Body of pancreas (tissue), 4 donors: ENCODE measurements at regions not wholly inside any gene's neighbourhood (a gene's known extent, or its start where the extent isn't known, plus 50 kb on each side); places are given as distances from the start of the nearest gene placed in this dataset.

Source experiments
- ATAC-seq: fragments of 150-250 bp; one replicate; pipeline ENCODE4 v1.9.1; 2016
- DNase-seq, 4 donors: peaks; one replicate each; pipeline ENCODE4 v3.0.0-alpha.2; 2019
- H3K27ac ChIP-seq, 4 donors: fragments of 200-600 bp; sonication (generic); 1 replicate in 3 of 4; 2 replicates in 1 of 4; pipeline versions ENCODE4 v1.5.1 to v1.6.1; 2016 to 2019; ENCODE audit warnings: mild to moderate bottlenecking in 1 of 4, mixed read lengths in 1 of 4, moderate library complexity in 1 of 4
- H3K27me3 ChIP-seq, 2 donors: fragments of 200-600 bp; sonication (generic); one replicate each; pipeline ENCODE4 v1.6.0; 2016; ENCODE audit warnings: mild to moderate bottlenecking in 1 of 2
- H3K36me3 ChIP-seq, 2 donors: fragments of 200-600 bp; sonication (generic); replicated peaks in 1 of 2; 2 replicates each; pipeline ENCODE4 v1.5.1; 2016; ENCODE audit warnings: low read depth in 2 of 2; ENCODE audit not compliant: insufficient read depth in 1 of 2
- H3K4me1 ChIP-seq: fragments of 200-600 bp; sonication (generic); one replicate; pipeline ENCODE4 v1.6.0; 2016
- H3K4me3 ChIP-seq, 2 donors: fragments of 200-600 bp; sonication (generic); 1 replicate in 1 of 2; 2 replicates in 1 of 2; pipeline ENCODE4 v1.5.1; 2016 to 2019
- H3K9me3 ChIP-seq, 3 donors: fragments of 200-600 bp; sonication (generic); 1 replicate in 2 of 3; 2 replicates in 1 of 3; pipeline ENCODE4 v1.5.1; 2016
- POLR2A ChIP-seq, 3 donors: fragments of 450-650 bp; IDR thresholded peaks; one replicate each; pipeline ENCODE4 v1.6.1; 2016; ENCODE audit warnings: antibody characterized with exemption in 3 of 3, mild to moderate bottlenecking in 2 of 3
- whole genome bisulfite sequencing, 2 donors: methylation state at CpG; one replicate each; pipeline ENCODE4 v1.1.5; 2017; 5-methylcytosine and 5-hydroxymethylcytosine counted together
- intact Hi-C: fragments of 100-400 bp; cut with DNase I; formaldehyde crosslinking; loops from one replicate; pipeline ENCODE4 v1.15.1; 2023
- TF ChIP-seq, protein P1 (sequence below), 7 experiments: fragments of 450-650 bp in 4 of 7; fragments of 200-600 bp in 3 of 7; sonication (generic) in 3 of 7; IDR thresholded peaks; one replicate each; pipeline ENCODE4 v1.5.1; 2016 to 2019; ENCODE audit warnings: antibody characterized with exemption in 7 of 7

DNA sequence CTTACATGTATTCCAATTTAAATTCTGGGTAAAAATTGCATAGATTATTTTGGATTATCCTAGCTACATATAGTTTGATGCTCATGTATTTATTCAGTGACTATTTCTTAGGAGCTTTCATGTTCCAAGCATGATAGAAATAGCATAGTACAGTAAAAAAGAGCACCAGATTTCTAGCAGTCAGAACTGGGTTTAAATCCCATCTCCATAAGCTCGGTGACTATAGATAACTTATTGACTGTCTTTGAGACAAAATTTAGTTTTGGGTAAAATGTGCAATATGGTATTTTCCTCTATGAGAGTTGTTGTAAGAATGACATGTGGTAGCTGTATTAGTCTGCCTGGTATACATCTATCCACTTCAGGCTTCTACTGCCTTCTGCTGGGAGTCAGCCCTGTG lies 889.6 kb downstream of the DTWD2 start:
- Histone ChIP-seq H3K27ac (no peak overlapping the region), H3K9me3 (no peaks in the 10 kb centered on the region), H3K27me3 (no peaks in the 10 kb centered on the region), H3K4me3 (no peak overlapping the region), H3K4me1 (no peaks in the 10 kb centered on the region), H3K36me3 (no peaks in the 10 kb centered on the region)
- no peak for ATAC-seq
- TF ChIP-seq, protein P1, sequence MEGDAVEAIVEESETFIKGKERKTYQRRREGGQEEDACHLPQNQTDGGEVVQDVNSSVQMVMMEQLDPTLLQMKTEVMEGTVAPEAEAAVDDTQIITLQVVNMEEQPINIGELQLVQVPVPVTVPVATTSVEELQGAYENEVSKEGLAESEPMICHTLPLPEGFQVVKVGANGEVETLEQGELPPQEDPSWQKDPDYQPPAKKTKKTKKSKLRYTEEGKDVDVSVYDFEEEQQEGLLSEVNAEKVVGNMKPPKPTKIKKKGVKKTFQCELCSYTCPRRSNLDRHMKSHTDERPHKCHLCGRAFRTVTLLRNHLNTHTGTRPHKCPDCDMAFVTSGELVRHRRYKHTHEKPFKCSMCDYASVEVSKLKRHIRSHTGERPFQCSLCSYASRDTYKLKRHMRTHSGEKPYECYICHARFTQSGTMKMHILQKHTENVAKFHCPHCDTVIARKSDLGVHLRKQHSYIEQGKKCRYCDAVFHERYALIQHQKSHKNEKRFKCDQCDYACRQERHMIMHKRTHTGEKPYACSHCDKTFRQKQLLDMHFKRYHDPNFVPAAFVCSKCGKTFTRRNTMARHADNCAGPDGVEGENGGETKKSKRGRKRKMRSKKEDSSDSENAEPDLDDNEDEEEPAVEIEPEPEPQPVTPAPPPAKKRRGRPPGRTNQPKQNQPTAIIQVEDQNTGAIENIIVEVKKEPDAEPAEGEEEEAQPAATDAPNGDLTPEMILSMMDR (IDR thresholded peaks at IDR 0.05): no peak
- no peak for TF ChIP-seq POLR2A (IDR thresholded peaks at IDR 0.05)
- intact Hi-C loops: no loop called here
- DNase-seq: no peak
- 83 to 90% methylated on average over 1 of the region's 1 CpG for WGBS, 2 donors

DNA sequence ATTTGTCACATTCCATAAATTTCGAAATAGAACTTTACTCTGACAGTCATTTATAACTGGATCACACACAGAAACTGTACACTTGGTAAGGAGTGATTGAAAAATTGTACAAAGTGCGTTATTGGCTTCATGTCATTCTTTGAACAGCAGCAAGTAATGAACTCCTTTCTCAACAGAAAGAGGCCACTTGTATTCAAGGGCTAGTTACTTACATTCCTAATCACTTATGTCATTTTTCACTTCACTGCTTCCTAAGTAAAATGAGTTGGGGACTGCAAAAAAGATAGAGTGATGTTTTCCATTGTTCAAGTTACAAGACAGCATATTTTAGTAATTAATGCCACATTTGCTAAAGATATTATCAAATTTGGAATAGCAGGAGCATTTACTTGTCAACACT lies 893.2 kb downstream of the DTWD2 start:
- ATAC-seq (no peak), DNase-seq (no peak)
- H3K4me1 ChIP-seq: no peaks in the 10 kb centered on the region
- H3K4me3 ChIP-seq: no peak overlapping the region
- no peaks in the 10 kb centered on the region for H3K36me3 ChIP-seq
- H3K9me3 ChIP-seq: no peaks in the 10 kb centered on the region
- no peaks in the 10 kb centered on the region for H3K27me3 ChIP-seq
- 14 to 23% methylated on average over 2 of the region's 2 CpGs for WGBS, 2 donors
- TF ChIP-seq, protein P1 (IDR thresholded peaks at IDR 0.05): no peak
- TF ChIP-seq POLR2A (IDR thresholded peaks at IDR 0.05): no peak
- H3K27ac ChIP-seq: no peak overlapping the region
- intact Hi-C loops: no loop called here

DNA sequence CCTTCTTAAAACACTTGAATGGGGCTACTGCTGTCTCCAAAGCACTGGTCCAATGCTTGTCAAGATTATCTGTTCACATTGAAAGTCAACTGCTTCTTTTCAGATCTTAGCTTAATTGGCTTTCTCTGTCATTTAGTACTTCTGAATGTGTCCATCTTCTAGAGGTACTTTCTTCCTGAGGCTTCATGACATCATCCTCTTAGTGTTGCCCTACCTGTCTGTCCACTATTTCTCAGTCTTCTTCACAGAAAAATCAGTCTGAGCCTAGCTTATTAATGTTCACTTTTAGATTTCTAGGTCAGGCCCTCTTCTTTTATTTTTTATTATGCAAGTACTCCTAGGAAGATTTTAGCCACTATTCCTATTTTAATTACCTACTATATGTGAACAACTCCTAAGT lies 899.9 kb downstream of the DTWD2 start:
- ATAC-seq (no peak), DNase-seq (no peak)
- intact Hi-C loops: no loop called here
- no peaks in the 10 kb centered on the region for H3K4me1 ChIP-seq
- H3K36me3 ChIP-seq: no peaks in the 10 kb centered on the region
- TF ChIP-seq, protein P1 (IDR thresholded peaks at IDR 0.05): no peak
- no peak for TF ChIP-seq POLR2A (IDR thresholded peaks at IDR 0.05)
- no peaks in the 10 kb centered on the region for H3K27me3 ChIP-seq
- no peak overlapping the region for H3K4me3 ChIP-seq
- H3K27ac ChIP-seq: no peak overlapping the region
- H3K9me3 ChIP-seq: no peaks in the 10 kb centered on the region

DNA sequence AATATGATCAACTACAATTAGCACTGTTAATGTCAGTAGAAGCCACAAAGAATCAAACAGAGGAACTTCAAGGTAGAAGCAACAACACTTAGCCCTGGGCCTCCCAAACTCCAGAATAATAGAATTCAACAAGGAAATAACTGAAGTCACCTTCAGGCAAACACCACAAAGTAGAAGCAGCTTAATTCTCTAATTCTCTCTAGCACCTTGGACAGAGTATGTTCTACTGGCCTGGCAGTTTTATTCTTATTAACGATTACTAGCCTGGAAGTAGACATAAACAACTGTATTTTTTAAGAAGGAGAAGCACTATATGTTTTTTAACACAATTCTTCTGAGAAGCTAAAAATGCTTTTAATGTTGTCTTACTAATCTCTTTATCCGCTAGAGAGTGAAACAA lies 911.9 kb downstream of the DTWD2 start:
- Histone ChIP-seq H3K27me3 (no peaks in the 10 kb centered on the region), H3K9me3 (no peaks in the 10 kb centered on the region), H3K4me1 (no peaks in the 10 kb centered on the region), H3K4me3 (no peak overlapping the region), H3K36me3 (no peaks in the 10 kb centered on the region), H3K27ac (no peak overlapping the region)
- no peak for TF ChIP-seq POLR2A (IDR thresholded peaks at IDR 0.05)
- TF ChIP-seq, protein P1 (IDR thresholded peaks at IDR 0.05): no peak
- intact Hi-C loops: no loop called here
- DNase-seq (no peak), ATAC-seq (no peak)
- WGBS, 2 donors: 30 to 41% methylated on average over 2 of the region's 2 CpGs

DNA sequence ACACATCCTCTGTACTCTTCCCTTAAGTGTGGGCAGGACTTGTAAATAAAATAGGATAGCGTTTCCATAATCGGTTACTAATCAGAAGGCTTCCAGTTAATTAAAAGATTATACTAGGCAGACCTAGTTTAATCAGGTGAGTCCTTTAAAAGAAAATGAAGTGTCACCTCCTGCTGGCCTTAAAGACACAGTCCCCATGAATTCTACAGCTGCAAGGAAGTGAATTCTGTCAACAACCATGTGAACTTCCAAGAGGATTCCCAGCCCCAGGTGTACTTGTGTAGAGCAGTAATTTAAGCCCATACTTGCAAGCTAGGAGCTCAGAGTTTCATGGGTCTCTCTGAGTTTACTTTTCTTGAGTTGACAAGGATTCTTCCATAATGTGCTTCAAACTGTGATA lies 918.3 kb downstream of the DTWD2 start:
- Histone ChIP-seq H3K4me3 (no peak overlapping the region), H3K27ac (no peak overlapping the region), H3K36me3 (no peaks in the 10 kb centered on the region), H3K27me3 (no peaks in the 10 kb centered on the region), H3K9me3 (no peaks in the 10 kb centered on the region), H3K4me1 (no peaks in the 10 kb centered on the region)
- ATAC-seq (no peak), DNase-seq (no peak)
- intact Hi-C loops: no loop called here
- TF ChIP-seq POLR2A (IDR thresholded peaks at IDR 0.05): no peak
- TF ChIP-seq, protein P1 (IDR thresholded peaks at IDR 0.05): no peak
- 62 to 66% methylated on average over 2 of the region's 2 CpGs for WGBS, 2 donors
